ENCODE measurements at regions not wholly inside any gene's neighbourhood (a gene's known extent, or its start where the extent isn't known, plus 50 kb on each side); places are given as distances from the start of the nearest gene placed in this dataset.

- Mint-ChIP-seq H3K27me3 (no peaks in the 10 kb centered on the region), H3K4me3 (no peak overlapping the region), H3K27ac (no peak overlapping the region), H3K4me1 (ENCODE audit: low read depth) (no peaks in the 10 kb centered on the region), H3K9me3 (peaks cover 4% of the 10 kb centered on the region), H3K36me3 (ENCODE audit: low read depth) (no peaks in the 10 kb centered on the region)
- DNase-seq = no peak
- ATAC-seq = no peak
- intact Hi-C loops (cut with micrococcal nuclease) = no loop called here
- ChIA-PET POLR2A (no interaction called here), CTCF (no interaction called here)
- TF ChIP-seq CTCF (IDR thresholded peaks at IDR 0.05) = no peak
Measured at GRCh38 chr9:119839888-119840287, 470.7 kb upstream of the BRINP1 start.

- POLR2A ChIA-PET = no interaction called here
- no peak overlapping the region for H3K27ac Mint-ChIP-seq
- H3K9me3 Mint-ChIP-seq = peaks cover 4% of the 10 kb centered on the region
- ATAC-seq (no peak), DNase-seq (no peak)
- H3K27me3 Mint-ChIP-seq = no peaks in the 10 kb centered on the region
- H3K4me3 Mint-ChIP-seq = no peak overlapping the region
- CTCF ChIA-PET = no interaction called here
- no peaks in the 10 kb centered on the region for H3K36me3 Mint-ChIP-seq (ENCODE audit: low read depth)
- no peak for TF ChIP-seq CTCF (IDR thresholded peaks at IDR 0.05)
- H3K4me1 Mint-ChIP-seq (ENCODE audit: low read depth) = no peaks in the 10 kb centered on the region
- intact Hi-C loops (cut with micrococcal nuclease) = no loop called here
Measured at GRCh38 chr9:119838210-119838609, 469.0 kb upstream of the BRINP1 start.

- DNase-seq (no peak), ATAC-seq (no peak)
- ChIA-PET POLR2A (no interaction called here), CTCF (no interaction called here)
- no peak for TF ChIP-seq CTCF (IDR thresholded peaks at IDR 0.05)
- H3K4me1 Mint-ChIP-seq (ENCODE audit: low read depth) = no peaks in the 10 kb centered on the region
- no peak overlapping the region for H3K4me3 Mint-ChIP-seq
- H3K27ac Mint-ChIP-seq = no peak overlapping the region
- intact Hi-C loops (cut with micrococcal nuclease) = no loop called here
- H3K36me3 Mint-ChIP-seq (ENCODE audit: low read depth) = no peaks in the 10 kb centered on the region
- H3K27me3 Mint-ChIP-seq = no peaks in the 10 kb centered on the region
- peaks cover 4% of the 10 kb centered on the region for H3K9me3 Mint-ChIP-seq
Measured at GRCh38 chr9:119836036-119836435, 466.8 kb upstream of the BRINP1 start.

GRCh38 chr9:119834064-119834620 lies 464.9 kb upstream of the BRINP1 start:
- H3K4me3 Mint-ChIP-seq = no peak overlapping the region
- peaks cover 4% of the 10 kb centered on the region for H3K9me3 Mint-ChIP-seq
- no peak for ATAC-seq
- H3K36me3 Mint-ChIP-seq (ENCODE audit: low read depth) = no peaks in the 10 kb centered on the region
- intact Hi-C loops (cut with micrococcal nuclease) = no loop called here
- peaks cover 2% of the 10 kb centered on the region for H3K27me3 Mint-ChIP-seq
- H3K27ac Mint-ChIP-seq = no peak overlapping the region
- TF ChIP-seq CTCF (IDR thresholded peaks at IDR 0.05) = no peak
- DNase-seq = no peak
- H3K4me1 Mint-ChIP-seq (ENCODE audit: low read depth) = no peaks in the 10 kb centered on the region
- ChIA-PET CTCF (no interaction called here), POLR2A (no interaction called here)

GRCh38 chr9:119831309-119831708 lies 462.1 kb upstream of the BRINP1 start:
- TF ChIP-seq CTCF (IDR thresholded peaks at IDR 0.05) = no peak
- CTCF ChIA-PET = interaction anchor here (0.8 kb wide), 1 partner anchor 41 kb away, joined by 3 read pairs; no protein-coding TSS in a partner anchor
- H3K27ac Mint-ChIP-seq = no peak overlapping the region
- H3K4me3 Mint-ChIP-seq = no peak overlapping the region
- H3K9me3 Mint-ChIP-seq = no peaks in the 10 kb centered on the region
- ATAC-seq (no peak), DNase-seq (no peak)
- H3K27me3 Mint-ChIP-seq = peaks cover 2% of the 10 kb centered on the region
- intact Hi-C loops (cut with micrococcal nuclease) = no loop called here
- no peaks in the 10 kb centered on the region for H3K4me1 Mint-ChIP-seq (ENCODE audit: low read depth)
- no peaks in the 10 kb centered on the region for H3K36me3 Mint-ChIP-seq (ENCODE audit: low read depth)
- POLR2A ChIA-PET = no interaction called here

All from activated CD8-positive, alpha-beta T cell treated with anti-CD3 and anti-CD28 coated beads for 36 hours (primary cell).